ENCODE measurements at regions not wholly inside any gene's neighbourhood (a gene's known extent, or its start where the extent isn't known, plus 50 kb on each side); places are given as distances from the start of the nearest gene placed in this dataset.
"Not testable (repeated sequence)": the region's sequence is repeated elsewhere in the genome, so short reads cannot be mapped to it uniquely, and the experiment has no call there.

GRCh38 chr5:101062902-101063301 lies 159.8 kb upstream of the ST8SIA4 start:
- Histone ChIP-seq H3K9me3 (ENCODE audit: insufficient read depth, low read depth, low read length) (no peaks in the 10 kb centered on the region), H4K20me1 (ENCODE audit: insufficient read depth, low read length, poor library complexity, severe bottlenecking) (no peaks in the 10 kb centered on the region), H3K27me3 (ENCODE audit: insufficient read depth, low read length, poor library complexity, severe bottlenecking) (no peaks in the 10 kb centered on the region), H3K4me2 (ENCODE audit: low read depth, low read length, poor library complexity, severe bottlenecking) (no peak overlapping the region), H3K79me2 (ENCODE audit: insufficient read depth, low read length) (no peaks in the 10 kb centered on the region), H3K36me3 (ENCODE audit: insufficient read depth, low read length) (no peaks in the 10 kb centered on the region), H3F3A (ENCODE audit: low read depth) (no peaks in the 10 kb centered on the region), H3K9ac (ENCODE audit: low read depth, low read length, poor library complexity, severe bottlenecking) (no peak overlapping the region), H3K4me1 (ENCODE audit: insufficient read depth, low read length, poor library complexity, severe bottlenecking) (no peaks in the 10 kb centered on the region), H3K9me2 (replicated peaks; ENCODE audit: low read depth, low read length) (no peaks in the 10 kb centered on the region), H2AFZ (ENCODE audit: low read length) (no peak overlapping the region), H3K4me3 (ENCODE audit: low read length, poor library complexity, severe bottlenecking) (no peak overlapping the region)
- TF ChIP-seq CTCF (conservative IDR thresholded peaks at IDR 0.05; ENCODE audit: low read length) (no peak), EZH2phosphoT487 (IDR thresholded peaks at IDR 0.05; ENCODE audit: borderline replicate concordance) (no peak)

- no peaks in the 10 kb centered on the region for H3K27me3 ChIP-seq (ENCODE audit: insufficient read depth, low read length, poor library complexity, severe bottlenecking)
- no peak overlapping the region for H3K4me3 ChIP-seq (ENCODE audit: low read length, poor library complexity, severe bottlenecking)
- no peaks in the 10 kb centered on the region for H3K9me2 ChIP-seq (replicated peaks; ENCODE audit: low read depth, low read length)
- H3K4me2 ChIP-seq (ENCODE audit: low read depth, low read length, poor library complexity, severe bottlenecking) = no peak overlapping the region
- H2AFZ ChIP-seq (ENCODE audit: low read length) = no peak overlapping the region
- no peaks in the 10 kb centered on the region for H3K36me3 ChIP-seq (ENCODE audit: insufficient read depth, low read length)
- no peaks in the 10 kb centered on the region for H4K20me1 ChIP-seq (ENCODE audit: insufficient read depth, low read length, poor library complexity, severe bottlenecking)
- H3K9me3 ChIP-seq (ENCODE audit: insufficient read depth, low read depth, low read length) = no peaks in the 10 kb centered on the region
- TF ChIP-seq CTCF (conservative IDR thresholded peaks at IDR 0.05; ENCODE audit: low read length) (no peak), EZH2phosphoT487 (IDR thresholded peaks at IDR 0.05; ENCODE audit: borderline replicate concordance) (no peak)
- no peaks in the 10 kb centered on the region for H3K4me1 ChIP-seq (ENCODE audit: insufficient read depth, low read length, poor library complexity, severe bottlenecking)
- no peaks in the 10 kb centered on the region for H3K79me2 ChIP-seq (ENCODE audit: insufficient read depth, low read length)
- no peak overlapping the region for H3K9ac ChIP-seq (ENCODE audit: low read depth, low read length, poor library complexity, severe bottlenecking)
- no peaks in the 10 kb centered on the region for H3F3A ChIP-seq (ENCODE audit: low read depth)
Observed at GRCh38 chr5:101047181-101047580, 144.1 kb upstream of the ST8SIA4 start.

GRCh38 chr5:101045689-101046088 lies 142.6 kb upstream of the ST8SIA4 start:
- Histone ChIP-seq H3K4me3 (ENCODE audit: low read length, poor library complexity, severe bottlenecking) (no peak overlapping the region), H3K9ac (ENCODE audit: low read depth, low read length, poor library complexity, severe bottlenecking) (no peak overlapping the region), H3K9me2 (replicated peaks; ENCODE audit: low read depth, low read length) (no peaks in the 10 kb centered on the region), H3K79me2 (ENCODE audit: insufficient read depth, low read length) (no peaks in the 10 kb centered on the region), H3K36me3 (ENCODE audit: insufficient read depth, low read length) (no peaks in the 10 kb centered on the region), H3K9me3 (ENCODE audit: insufficient read depth, low read depth, low read length) (no peaks in the 10 kb centered on the region), H3K4me2 (ENCODE audit: low read depth, low read length, poor library complexity, severe bottlenecking) (no peak overlapping the region), H2AFZ (ENCODE audit: low read length) (no peak overlapping the region), H4K20me1 (ENCODE audit: insufficient read depth, low read length, poor library complexity, severe bottlenecking) (no peaks in the 10 kb centered on the region), H3K27me3 (ENCODE audit: insufficient read depth, low read length, poor library complexity, severe bottlenecking) (no peaks in the 10 kb centered on the region), H3K4me1 (ENCODE audit: insufficient read depth, low read length, poor library complexity, severe bottlenecking) (no peaks in the 10 kb centered on the region), H3F3A (ENCODE audit: low read depth) (no peaks in the 10 kb centered on the region)
- no peak for TF ChIP-seq EZH2phosphoT487 (IDR thresholded peaks at IDR 0.05; ENCODE audit: borderline replicate concordance)

- not testable (repeated sequence) for H2AFZ ChIP-seq (ENCODE audit: low read length); H3K27me3 ChIP-seq (ENCODE audit: insufficient read depth, low read length, poor library complexity, severe bottlenecking); H3K9me2 ChIP-seq (replicated peaks; ENCODE audit: low read depth, low read length); H4K20me1 ChIP-seq (ENCODE audit: insufficient read depth, low read length, poor library complexity, severe bottlenecking); H3F3A ChIP-seq (ENCODE audit: low read depth); H3K4me3 ChIP-seq (ENCODE audit: low read length, poor library complexity, severe bottlenecking); H3K9ac ChIP-seq (ENCODE audit: low read depth, low read length, poor library complexity, severe bottlenecking); H3K79me2 ChIP-seq (ENCODE audit: insufficient read depth, low read length); H3K36me3 ChIP-seq (ENCODE audit: insufficient read depth, low read length); H3K4me2 ChIP-seq (ENCODE audit: low read depth, low read length, poor library complexity, severe bottlenecking); H3K4me1 ChIP-seq (ENCODE audit: insufficient read depth, low read length, poor library complexity, severe bottlenecking); H3K9me3 ChIP-seq (ENCODE audit: insufficient read depth, low read depth, low read length)
Observed at GRCh38 chr5:101040002-101040401, 136.9 kb upstream of the ST8SIA4 start.
